Smooth muscle cell (in vitro differentiated cells): ENCODE measurements at regions not wholly inside any gene's neighbourhood (a gene's known extent, or its start where the extent isn't known, plus 50 kb on each side); places are given as distances from the start of the nearest gene placed in this dataset.

ENCODE experiments used
- DNase-seq: peaks from one replicate; lab custom pipeline; 2025; ENCODE audit not compliant: unreplicated experiment; lab: John Stamatoyannopoulos, UW
- H2AFZ ChIP-seq: fragments of 200-600 bp; sonication (generic); 2 replicates; pipeline ENCODE4 v1.6.0; 2016; ENCODE audit warnings: antibody characterized with exemption, low read depth, mild to moderate bottlenecking
- H3F3A ChIP-seq: fragments of 200-600 bp; sonication (generic); 2 replicates; pipeline ENCODE4 v1.6.0; 2017; ENCODE audit warnings: antibody characterized with exemption, low read depth
- H3K27ac ChIP-seq: fragments of 200-600 bp; sonication (generic); 2 replicates; pipeline ENCODE4 v1.5.1; 2016; ENCODE audit warnings: low read depth, mild to moderate bottlenecking
- H3K27me3 ChIP-seq: fragments of 200-600 bp; sonication (generic); 2 replicates; pipeline ENCODE4 v1.6.1; 2016; ENCODE audit warnings: low read depth, mild to moderate bottlenecking
- H3K36me3 ChIP-seq: fragments of 200-600 bp; sonication (generic); 2 replicates; pipeline ENCODE4 v1.5.1; 2016; ENCODE audit warnings: low read depth
- H3K4me1 ChIP-seq: fragments of 200-600 bp; sonication (generic); 2 replicates; pipeline ENCODE4 v1.5.1; 2016; ENCODE audit warnings: low read depth
- H3K4me2 ChIP-seq: fragments of 200-600 bp; sonication (generic); 2 replicates; pipeline ENCODE4 v1.6.0; 2016; ENCODE audit warnings: mild to moderate bottlenecking
- H3K4me3 ChIP-seq: fragments of 200-600 bp; sonication (generic); 2 replicates; pipeline ENCODE4 v1.5.1; 2016; ENCODE audit warnings: mild to moderate bottlenecking
- H3K79me2 ChIP-seq: fragments of 200-600 bp; sonication (generic); 2 replicates; pipeline ENCODE4 v1.6.0; 2016; ENCODE audit warnings: low read depth, mild to moderate bottlenecking
- H3K9ac ChIP-seq: fragments of 200-600 bp; sonication (generic); 2 replicates; pipeline ENCODE4 v1.6.0; 2016; ENCODE audit warnings: low read depth
- H3K9me3 ChIP-seq: fragments of 200-600 bp; sonication (generic); replicated peaks from 2 replicates; pipeline ENCODE4 v1.5.1; 2016; ENCODE audit warnings: low read depth
- H4K20me1 ChIP-seq: fragments of 200-600 bp; sonication (generic); 2 replicates; pipeline ENCODE4 v1.6.0; 2016; ENCODE audit warnings: low read depth
- WGBS: methylation state at CpG from one replicate; pipeline ENCODE4 v1.1.7; 2016; ENCODE audit warnings: low lambda C conversion rate; 5-methylcytosine and 5-hydroxymethylcytosine counted together
- TF ChIP-seq, protein P1 (sequence below): fragments of 200-600 bp; sonication (generic); IDR thresholded peaks from 2 replicates; pipeline ENCODE4 v1.5.1; 2017; ENCODE audit warnings: borderline replicate concordance, mild to moderate bottlenecking, antibody characterized with exemption; ENCODE audit not compliant: insufficient read depth, poor library complexity, severe bottlenecking

DNA sequence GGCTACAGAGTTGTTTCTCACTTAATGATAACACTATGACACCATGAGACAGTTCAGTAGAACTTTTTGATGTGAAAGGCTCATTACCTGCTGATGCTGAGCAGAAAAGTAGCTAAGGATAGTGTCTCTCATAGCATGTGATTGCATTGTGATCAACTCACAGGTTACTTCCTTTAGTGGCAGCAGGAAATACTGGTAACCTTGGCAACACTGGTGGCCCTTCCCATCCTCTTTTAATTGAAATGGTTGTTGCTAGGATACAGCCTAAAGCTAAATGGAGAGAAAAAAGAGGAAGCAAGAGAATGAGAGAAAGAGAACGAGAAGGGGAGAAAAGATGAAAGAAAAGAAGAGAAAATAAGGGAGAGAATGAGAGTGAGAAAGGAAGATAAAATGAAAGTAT is 204.7 kb upstream of the GAP43 start:
- Histone ChIP-seq H3K79me2 (no peaks in the 10 kb centered on the region), H3K4me1 (no peaks in the 10 kb centered on the region), H3K4me2 (no peak overlapping the region), H3K36me3 (no peaks in the 10 kb centered on the region), H2AFZ (no peak overlapping the region), H3K9me3 (no peaks in the 10 kb centered on the region), H4K20me1 (no peaks in the 10 kb centered on the region), H3K4me3 (no peak overlapping the region), H3K27ac (no peak overlapping the region), H3K9ac (no peak overlapping the region), H3K27me3 (no peaks in the 10 kb centered on the region), H3F3A (no peaks in the 10 kb centered on the region)
- TF ChIP-seq, protein P1, sequence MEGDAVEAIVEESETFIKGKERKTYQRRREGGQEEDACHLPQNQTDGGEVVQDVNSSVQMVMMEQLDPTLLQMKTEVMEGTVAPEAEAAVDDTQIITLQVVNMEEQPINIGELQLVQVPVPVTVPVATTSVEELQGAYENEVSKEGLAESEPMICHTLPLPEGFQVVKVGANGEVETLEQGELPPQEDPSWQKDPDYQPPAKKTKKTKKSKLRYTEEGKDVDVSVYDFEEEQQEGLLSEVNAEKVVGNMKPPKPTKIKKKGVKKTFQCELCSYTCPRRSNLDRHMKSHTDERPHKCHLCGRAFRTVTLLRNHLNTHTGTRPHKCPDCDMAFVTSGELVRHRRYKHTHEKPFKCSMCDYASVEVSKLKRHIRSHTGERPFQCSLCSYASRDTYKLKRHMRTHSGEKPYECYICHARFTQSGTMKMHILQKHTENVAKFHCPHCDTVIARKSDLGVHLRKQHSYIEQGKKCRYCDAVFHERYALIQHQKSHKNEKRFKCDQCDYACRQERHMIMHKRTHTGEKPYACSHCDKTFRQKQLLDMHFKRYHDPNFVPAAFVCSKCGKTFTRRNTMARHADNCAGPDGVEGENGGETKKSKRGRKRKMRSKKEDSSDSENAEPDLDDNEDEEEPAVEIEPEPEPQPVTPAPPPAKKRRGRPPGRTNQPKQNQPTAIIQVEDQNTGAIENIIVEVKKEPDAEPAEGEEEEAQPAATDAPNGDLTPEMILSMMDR = no peak
- DNase-seq = no peak
- WGBS = 83% methylated on average over 1 of the region's 1 CpG

DNA sequence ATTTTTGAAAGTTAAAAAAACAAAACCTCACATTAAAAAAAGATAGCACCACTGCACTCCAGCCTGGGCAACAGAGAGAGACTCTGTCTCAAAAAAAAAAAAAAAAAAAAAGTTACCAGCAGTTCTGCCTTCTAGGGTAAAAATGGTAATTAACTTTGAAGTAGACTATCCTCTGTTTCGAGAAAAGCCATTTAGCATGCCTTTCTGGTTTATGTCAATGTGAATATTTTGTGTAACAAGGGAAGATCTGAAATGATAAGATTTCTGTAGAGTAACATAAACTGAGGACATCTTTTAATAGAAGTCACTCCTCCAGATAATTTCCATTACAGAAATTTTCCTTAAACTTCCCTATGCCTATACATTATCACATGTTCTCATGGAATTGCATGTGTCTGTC is 203.2 kb upstream of the GAP43 start:
- no peak overlapping the region for H3K4me2 ChIP-seq
- no peak overlapping the region for H2AFZ ChIP-seq
- no peaks in the 10 kb centered on the region for H4K20me1 ChIP-seq
- TF ChIP-seq, protein P1 = no peak
- no peaks in the 10 kb centered on the region for H3F3A ChIP-seq
- no peak overlapping the region for H3K4me3 ChIP-seq
- no peak overlapping the region for H3K27ac ChIP-seq
- H3K36me3 ChIP-seq = no peaks in the 10 kb centered on the region
- H3K9me3 ChIP-seq = no peaks in the 10 kb centered on the region
- H3K9ac ChIP-seq = no peak overlapping the region
- H3K27me3 ChIP-seq = no peaks in the 10 kb centered on the region
- WGBS = 37% methylated on average over 1 of the region's 1 CpG
- no peaks in the 10 kb centered on the region for H3K79me2 ChIP-seq
- DNase-seq = no peak
- no peaks in the 10 kb centered on the region for H3K4me1 ChIP-seq

DNA sequence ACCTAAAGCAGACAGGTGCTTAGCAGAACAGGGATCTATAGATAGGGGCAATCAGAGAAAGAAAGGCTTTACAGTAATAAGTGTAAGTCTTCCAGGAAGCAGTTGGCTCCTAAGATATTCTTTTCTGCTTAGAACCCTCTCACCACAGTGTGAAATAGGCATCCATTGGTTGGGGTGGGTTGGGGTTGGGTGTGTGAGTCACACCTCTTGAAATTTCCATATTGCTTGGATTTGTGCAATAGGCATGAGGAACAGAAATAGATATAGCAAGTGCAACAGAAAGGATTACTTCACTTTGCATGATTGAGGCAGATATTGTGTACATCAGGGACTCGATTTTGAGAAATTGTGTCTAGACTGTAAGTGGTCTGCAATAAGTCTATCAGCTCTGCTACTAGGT is 200.1 kb upstream of the GAP43 start:
- Histone ChIP-seq H3K4me2 (no peak overlapping the region), H3K9ac (no peak overlapping the region), H2AFZ (no peak overlapping the region), H4K20me1 (no peaks in the 10 kb centered on the region), H3K27me3 (no peaks in the 10 kb centered on the region), H3K27ac (no peak overlapping the region), H3F3A (no peaks in the 10 kb centered on the region), H3K9me3 (no peaks in the 10 kb centered on the region), H3K4me1 (no peaks in the 10 kb centered on the region), H3K36me3 (no peaks in the 10 kb centered on the region), H3K4me3 (no peak overlapping the region), H3K79me2 (no peaks in the 10 kb centered on the region)
- 85% methylated on average over 1 of the region's 1 CpG for WGBS
- TF ChIP-seq, protein P1 = no peak
- no peak for DNase-seq

DNA sequence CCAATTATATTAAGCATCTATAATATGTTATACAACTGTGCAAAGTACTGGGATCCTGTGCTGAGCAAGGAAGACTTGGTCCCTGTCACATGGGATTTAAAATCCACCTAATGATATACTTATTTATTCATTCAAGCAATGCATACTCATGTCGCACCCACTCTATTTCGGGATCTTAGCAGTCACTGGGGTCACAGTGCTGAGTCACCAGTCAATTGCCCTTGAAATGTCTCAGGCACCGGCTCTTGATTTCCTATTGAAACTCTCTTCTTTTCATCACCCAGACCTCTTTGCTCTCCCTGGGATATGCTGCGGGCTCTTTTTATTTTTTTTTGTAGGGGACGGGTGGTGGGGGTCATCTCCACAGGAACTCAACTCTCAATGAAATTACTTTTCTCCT is 194.5 kb upstream of the GAP43 start:
- DNase-seq = no peak
- no peak overlapping the region for H3K4me3 ChIP-seq
- H3K27ac ChIP-seq = no peak overlapping the region
- peak overlapping the region; percentile 14 for H2AFZ ChIP-seq
- no peaks in the 10 kb centered on the region for H3K79me2 ChIP-seq
- H3K36me3 ChIP-seq = no peaks in the 10 kb centered on the region
- H3K4me1 ChIP-seq = no peaks in the 10 kb centered on the region
- no peak overlapping the region for H3K9ac ChIP-seq
- no peaks in the 10 kb centered on the region for H4K20me1 ChIP-seq
- 47% methylated on average over 5 of the region's 5 CpGs for WGBS
- H3K27me3 ChIP-seq = no peaks in the 10 kb centered on the region
- TF ChIP-seq, protein P1 = no peak
- no peaks in the 10 kb centered on the region for H3F3A ChIP-seq
- H3K4me2 ChIP-seq = no peak overlapping the region
- no peaks in the 10 kb centered on the region for H3K9me3 ChIP-seq
